ENCODE measurements at regions not wholly inside any gene's neighbourhood (a gene's known extent, or its start where the extent isn't known, plus 50 kb on each side); places are given as distances from the start of the nearest gene placed in this dataset.
A peak's percentile ranks its signal among the peaks of the same experiment; 100 is the strongest.

DNA sequence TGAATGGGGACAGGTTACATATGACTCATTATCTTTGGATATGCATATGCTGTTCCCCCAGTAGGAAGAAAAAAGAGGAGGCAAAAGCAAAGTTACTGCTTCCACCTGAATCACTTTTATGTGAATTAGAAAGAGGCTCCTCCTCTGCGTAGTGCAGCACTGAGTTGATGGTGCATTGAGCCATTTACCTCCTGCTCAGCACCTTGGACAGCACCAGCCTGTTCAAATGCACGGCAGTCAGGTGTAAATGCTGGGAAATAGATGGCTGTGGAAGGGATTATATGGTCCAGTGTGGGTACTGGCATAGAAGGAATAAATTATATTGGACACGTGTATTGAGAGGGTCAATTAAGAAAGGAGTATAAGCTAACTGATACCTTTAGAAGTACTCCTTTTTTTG lies 541.9 kb upstream of the SEL1L start:
- no peaks in the 10 kb centered on the region for H3K27me3 ChIP-seq (replicated peaks; ENCODE audit: insufficient read depth)
- TF ChIP-seq, protein P1, sequence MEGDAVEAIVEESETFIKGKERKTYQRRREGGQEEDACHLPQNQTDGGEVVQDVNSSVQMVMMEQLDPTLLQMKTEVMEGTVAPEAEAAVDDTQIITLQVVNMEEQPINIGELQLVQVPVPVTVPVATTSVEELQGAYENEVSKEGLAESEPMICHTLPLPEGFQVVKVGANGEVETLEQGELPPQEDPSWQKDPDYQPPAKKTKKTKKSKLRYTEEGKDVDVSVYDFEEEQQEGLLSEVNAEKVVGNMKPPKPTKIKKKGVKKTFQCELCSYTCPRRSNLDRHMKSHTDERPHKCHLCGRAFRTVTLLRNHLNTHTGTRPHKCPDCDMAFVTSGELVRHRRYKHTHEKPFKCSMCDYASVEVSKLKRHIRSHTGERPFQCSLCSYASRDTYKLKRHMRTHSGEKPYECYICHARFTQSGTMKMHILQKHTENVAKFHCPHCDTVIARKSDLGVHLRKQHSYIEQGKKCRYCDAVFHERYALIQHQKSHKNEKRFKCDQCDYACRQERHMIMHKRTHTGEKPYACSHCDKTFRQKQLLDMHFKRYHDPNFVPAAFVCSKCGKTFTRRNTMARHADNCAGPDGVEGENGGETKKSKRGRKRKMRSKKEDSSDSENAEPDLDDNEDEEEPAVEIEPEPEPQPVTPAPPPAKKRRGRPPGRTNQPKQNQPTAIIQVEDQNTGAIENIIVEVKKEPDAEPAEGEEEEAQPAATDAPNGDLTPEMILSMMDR (IDR thresholded peaks at IDR 0.05): no peak
- TF ChIP-seq POLR2AphosphoS5 (IDR thresholded peaks at IDR 0.05): no peak
- TF ChIP-seq POLR2A (IDR thresholded peaks at IDR 0.05): no peak
- 4% methylated on average over 3 of the region's 3 CpGs for WGBS
- no peaks in the 10 kb centered on the region for H3K9me3 ChIP-seq
- H3K36me3 ChIP-seq: no peaks in the 10 kb centered on the region
- peak; percentile 13 for DNase-seq (ENCODE audit: low spot score)
- intact Hi-C loops (cut with DNase I): no loop called here
- H3K4me3 ChIP-seq: no peak overlapping the region
- H3K4me1 ChIP-seq (replicated peaks): no peaks in the 10 kb centered on the region
- H3K27ac ChIP-seq: no peak overlapping the region

DNA sequence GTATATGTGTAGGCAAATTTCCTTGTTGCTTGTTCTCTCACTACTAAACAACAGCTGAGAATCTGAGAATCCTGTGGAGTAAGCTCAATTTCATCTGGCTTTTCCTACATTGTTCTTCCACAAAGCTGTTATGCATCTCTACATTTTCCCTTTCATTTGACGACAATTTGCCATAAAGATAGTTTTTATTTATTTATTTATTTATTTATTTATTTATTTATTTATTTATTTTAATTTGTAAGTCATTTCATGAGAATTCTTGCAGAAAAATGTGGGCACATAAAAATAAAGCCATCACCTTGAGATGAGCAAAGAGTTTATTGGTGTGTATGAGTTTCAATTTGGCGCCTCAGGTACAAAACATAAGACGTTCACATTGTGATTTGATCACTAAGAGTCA lies 545.9 kb upstream of the SEL1L start:
- TF ChIP-seq, protein P1 (IDR thresholded peaks at IDR 0.05): no peak
- no peak for TF ChIP-seq POLR2A (IDR thresholded peaks at IDR 0.05)
- TF ChIP-seq POLR2AphosphoS5 (IDR thresholded peaks at IDR 0.05): no peak
- intact Hi-C loops (cut with DNase I): no loop called here
- no peak overlapping the region for H3K27ac ChIP-seq

DNA sequence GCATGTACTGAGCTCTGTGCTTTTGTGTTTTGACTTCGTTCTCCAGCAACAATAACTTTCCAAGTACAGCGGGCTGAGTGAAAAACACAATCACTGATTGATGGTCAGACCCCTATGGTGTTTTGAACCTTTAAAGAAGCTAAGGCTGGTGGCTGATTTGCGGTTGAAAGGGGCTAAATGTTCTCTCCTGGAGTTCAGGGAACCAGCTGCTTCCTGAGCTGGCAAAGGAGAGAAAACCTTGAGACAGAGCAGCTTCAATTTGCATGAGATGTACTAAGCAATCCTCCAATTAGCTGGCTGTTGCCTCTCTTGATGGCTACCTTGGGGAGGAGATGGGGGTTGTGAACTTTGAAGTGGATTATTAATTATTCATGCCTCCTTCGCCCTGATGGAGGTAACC lies 546.7 kb upstream of the SEL1L start:
- no peaks in the 10 kb centered on the region for H3K9me3 ChIP-seq
- intact Hi-C loops (cut with DNase I): no loop called here
- no peaks in the 10 kb centered on the region for H3K36me3 ChIP-seq
- 6% methylated on average over 4 of the region's 4 CpGs for WGBS
- H3K27me3 ChIP-seq (replicated peaks; ENCODE audit: insufficient read depth): no peaks in the 10 kb centered on the region
- no peak overlapping the region for H3K27ac ChIP-seq
- no peak for DNase-seq (ENCODE audit: low spot score)
- no peaks in the 10 kb centered on the region for H3K4me1 ChIP-seq (replicated peaks)
- no peak overlapping the region for H3K4me3 ChIP-seq
- TF ChIP-seq, protein P1 (IDR thresholded peaks at IDR 0.05): no peak
- TF ChIP-seq POLR2AphosphoS5 (IDR thresholded peaks at IDR 0.05) (no peak), POLR2A (IDR thresholded peaks at IDR 0.05) (no peak)

More for the DNA sequence above, 545.9 kb upstream of the SEL1L start:
- WGBS: 92% methylated on average over 3 of the region's 3 CpGs
- Histone ChIP-seq H3K27me3 (replicated peaks; ENCODE audit: insufficient read depth) (no peaks in the 10 kb centered on the region), H3K4me1 (replicated peaks) (no peaks in the 10 kb centered on the region), H3K36me3 (no peaks in the 10 kb centered on the region), H3K4me3 (no peak overlapping the region), H3K9me3 (no peaks in the 10 kb centered on the region)
- no peak for DNase-seq (ENCODE audit: low spot score)

DNA sequence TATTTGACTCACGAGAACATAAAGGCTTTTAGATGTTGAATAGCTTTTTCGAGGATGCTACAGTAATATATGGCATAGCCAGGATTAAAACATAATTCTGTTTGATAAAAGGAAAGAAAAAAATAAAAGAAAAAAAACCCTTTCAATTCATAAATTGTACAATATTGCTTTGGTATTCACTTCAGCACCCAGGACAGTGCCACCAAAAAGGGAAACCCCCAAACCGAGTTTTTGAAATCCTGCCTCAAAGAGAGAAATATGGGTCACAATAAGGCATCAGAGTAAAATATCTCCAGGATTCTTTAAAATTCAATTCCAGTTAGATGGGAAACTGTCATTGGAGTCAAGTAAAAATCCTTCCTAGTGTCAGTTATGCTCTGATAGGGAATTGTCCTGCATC lies 551.2 kb upstream of the SEL1L start:
- H3K36me3 ChIP-seq: no peaks in the 10 kb centered on the region
- no peaks in the 10 kb centered on the region for H3K4me1 ChIP-seq (replicated peaks)
- WGBS: 60% methylated on average over 3 of the region's 3 CpGs
- intact Hi-C loops (cut with DNase I): no loop called here
- no peak for DNase-seq (ENCODE audit: low spot score)
- H3K27me3 ChIP-seq (replicated peaks; ENCODE audit: insufficient read depth): no peaks in the 10 kb centered on the region
- H3K4me3 ChIP-seq: no peak overlapping the region
- H3K9me3 ChIP-seq: no peaks in the 10 kb centered on the region
- TF ChIP-seq POLR2A (IDR thresholded peaks at IDR 0.05): no peak
- TF ChIP-seq POLR2AphosphoS5 (IDR thresholded peaks at IDR 0.05): no peak
- TF ChIP-seq, protein P1 (IDR thresholded peaks at IDR 0.05): no peak
- no peak overlapping the region for H3K27ac ChIP-seq

DNA sequence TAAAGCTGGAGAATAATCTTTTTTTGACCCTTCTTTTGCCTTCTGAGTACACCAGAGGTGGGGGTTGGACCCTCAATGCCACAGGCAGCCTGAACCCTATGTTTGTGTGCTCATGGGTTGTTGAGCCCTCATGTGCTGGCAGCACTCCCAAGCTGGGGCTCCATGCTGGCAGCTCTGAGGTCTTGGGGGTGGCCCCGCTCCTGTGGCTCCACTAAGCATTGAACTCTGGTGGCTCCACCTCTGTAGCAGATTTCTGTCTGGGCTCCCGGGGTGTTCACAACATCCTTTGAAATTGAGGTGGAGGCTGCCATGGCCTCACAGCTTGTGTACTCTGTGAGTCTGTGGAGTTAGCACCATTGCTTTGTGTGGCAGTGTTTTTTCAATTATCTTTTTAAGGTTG lies 557.4 kb upstream of the SEL1L start:
- H3K36me3 ChIP-seq: no peaks in the 10 kb centered on the region
- TF ChIP-seq POLR2AphosphoS5 (IDR thresholded peaks at IDR 0.05): no peak
- no peak for TF ChIP-seq POLR2A (IDR thresholded peaks at IDR 0.05)
- TF ChIP-seq, protein P1 (IDR thresholded peaks at IDR 0.05): no peak
- no peak overlapping the region for H3K27ac ChIP-seq
- H3K27me3 ChIP-seq (replicated peaks; ENCODE audit: insufficient read depth): no peaks in the 10 kb centered on the region
- DNase-seq (ENCODE audit: low spot score): no peak
- intact Hi-C loops (cut with DNase I): no loop called here
- H3K4me3 ChIP-seq: no peak overlapping the region
- no peaks in the 10 kb centered on the region for H3K9me3 ChIP-seq
- WGBS: 92% methylated on average over 2 of the region's 2 CpGs
- no peaks in the 10 kb centered on the region for H3K4me1 ChIP-seq (replicated peaks)

All from prostate gland (tissue), 2 donors.